ENCODE measurements at regions not wholly inside any gene's neighbourhood (a gene's known extent, or its start where the extent isn't known, plus 50 kb on each side); places are given as distances from the start of the nearest gene placed in this dataset.

DNA sequence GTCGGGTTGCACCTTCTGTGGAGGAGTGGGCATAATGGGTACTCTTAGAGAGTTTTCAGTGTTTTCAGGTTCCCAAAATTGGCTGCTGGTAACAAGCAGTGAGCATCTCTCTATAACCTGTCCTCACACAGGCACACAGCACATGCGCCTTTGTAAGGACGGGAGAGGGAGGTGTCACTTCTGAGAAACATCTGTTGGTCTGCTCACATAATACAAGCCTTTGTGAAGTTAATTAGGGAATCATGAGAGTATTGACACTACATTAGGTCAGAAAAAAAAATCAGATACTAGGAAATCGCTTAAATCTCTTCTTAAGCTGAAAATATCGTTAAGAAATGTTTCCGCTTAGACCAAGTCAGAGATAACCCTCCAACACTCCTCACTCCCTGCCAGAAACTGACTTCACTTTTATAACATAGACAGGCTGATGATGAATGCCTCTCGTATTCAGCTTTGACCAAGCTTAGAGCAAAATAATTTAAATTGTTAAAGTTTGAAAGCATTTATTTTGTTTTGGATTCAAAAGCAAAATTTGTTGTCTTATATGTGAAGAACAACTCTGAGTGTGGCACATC, 769.7 kb downstream of the TNS3 start:
- DNase-seq (ENCODE audit: low read depth in 2 of 2) = peak; percentile 12 to 13

DNA sequence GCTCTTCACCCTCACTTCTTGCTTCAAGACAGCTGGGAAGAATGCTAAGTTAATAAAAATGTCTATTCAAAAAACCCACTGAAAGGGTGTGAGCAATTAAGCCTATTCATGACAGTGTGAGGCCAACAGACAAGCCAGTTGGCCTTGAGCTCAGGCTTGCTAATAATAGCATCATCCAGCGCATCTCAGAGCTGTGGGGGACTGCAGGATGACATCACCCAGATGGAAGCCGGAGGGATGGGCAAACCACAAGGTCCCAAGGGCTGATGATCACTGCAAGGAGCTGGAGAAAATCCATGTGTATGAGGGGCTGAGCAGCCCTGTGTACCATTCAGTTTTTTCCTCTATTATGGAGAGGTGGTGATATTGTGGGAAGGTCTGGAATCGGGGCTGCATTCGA, 770.4 kb downstream of the TNS3 start:
- DNase-seq (ENCODE audit: low read depth in 2 of 2) = peak; percentile 98

DNA sequence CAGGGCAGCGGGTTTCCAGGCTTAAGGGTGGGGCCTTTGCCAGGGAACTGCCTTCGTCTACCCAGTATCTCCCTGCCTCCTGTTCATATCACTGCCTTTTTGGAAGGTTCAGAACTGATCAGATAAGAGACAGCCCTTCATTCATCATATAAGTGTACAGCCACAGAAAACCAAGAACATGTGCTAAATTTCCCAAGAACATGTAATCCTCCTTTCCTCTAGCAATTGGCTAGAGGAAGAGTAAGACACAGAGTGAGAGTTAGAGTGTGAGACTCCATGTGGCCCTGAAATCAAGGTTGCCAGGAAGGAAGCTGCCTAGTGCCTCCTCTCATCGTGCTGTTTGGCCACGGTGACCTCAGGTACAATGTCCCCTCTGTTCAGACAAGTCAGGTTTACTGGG, 770.9 kb downstream of the TNS3 start:
- DNase-seq (ENCODE audit: low read depth in 2 of 2) = peak; percentile 14 to 23

DNA sequence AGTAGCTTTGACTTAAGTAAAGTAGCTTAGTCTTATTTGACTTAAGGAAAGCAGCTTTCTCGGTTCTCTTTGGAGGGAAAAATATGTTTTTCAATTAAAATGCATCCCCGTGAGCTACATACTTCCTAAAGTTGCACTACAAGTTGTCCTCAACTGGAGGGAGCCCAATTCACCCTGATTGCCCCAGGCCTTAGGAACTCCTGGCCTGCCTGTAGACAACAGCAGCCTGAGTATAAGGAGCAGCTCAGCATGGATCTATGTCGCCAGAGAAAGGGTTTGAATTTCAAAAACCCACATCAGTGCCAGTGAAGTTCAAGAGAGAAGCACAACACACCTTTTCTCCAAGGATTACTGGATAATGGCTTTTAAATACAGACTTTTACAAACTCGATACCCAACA, 772.0 kb downstream of the TNS3 start:
- DNase-seq (ENCODE audit: low read depth in 2 of 2) = no peak

DNA sequence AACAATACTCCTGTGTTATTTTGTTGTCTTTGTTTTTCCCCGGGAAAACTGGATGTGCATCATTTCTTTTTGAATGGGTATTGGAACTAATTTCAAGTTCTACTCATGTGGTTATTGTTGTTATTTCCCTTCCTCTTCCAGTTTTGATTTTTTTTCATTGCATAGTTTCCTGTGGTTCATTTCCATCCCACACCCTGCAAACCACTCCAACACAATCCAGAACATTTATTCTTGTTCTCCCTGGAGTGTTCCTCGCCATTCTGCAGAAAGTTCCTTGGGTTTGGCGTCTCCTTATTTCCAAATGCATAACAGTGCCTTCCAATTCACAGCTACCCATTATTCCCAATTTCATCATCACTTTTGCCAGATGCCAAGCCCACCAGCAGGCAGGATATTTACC, 775.1 kb downstream of the TNS3 start:
- DNase-seq (ENCODE audit: low read depth in 2 of 2) = no peak

DNA sequence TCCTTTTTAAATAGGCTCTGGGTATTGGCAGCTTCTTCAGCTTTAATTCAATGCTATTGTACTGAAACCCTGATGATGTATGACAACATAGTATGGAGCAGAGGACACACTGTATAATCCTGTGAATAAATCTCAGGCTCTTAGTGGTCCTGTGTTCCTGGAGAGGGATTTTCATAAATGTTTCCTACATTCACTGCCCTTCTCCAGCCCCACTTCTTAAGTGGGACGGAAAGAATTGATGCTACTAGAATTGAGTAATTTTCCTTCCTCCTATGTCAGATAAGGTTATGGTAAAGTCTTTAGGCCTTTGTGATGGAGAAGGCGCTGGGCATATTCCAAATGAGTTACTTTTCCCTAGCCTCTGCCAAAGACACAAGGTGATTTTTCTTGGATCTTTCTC, 779.4 kb downstream of the TNS3 start:
- no peak for DNase-seq (ENCODE audit: low read depth in 2 of 2)

DNA sequence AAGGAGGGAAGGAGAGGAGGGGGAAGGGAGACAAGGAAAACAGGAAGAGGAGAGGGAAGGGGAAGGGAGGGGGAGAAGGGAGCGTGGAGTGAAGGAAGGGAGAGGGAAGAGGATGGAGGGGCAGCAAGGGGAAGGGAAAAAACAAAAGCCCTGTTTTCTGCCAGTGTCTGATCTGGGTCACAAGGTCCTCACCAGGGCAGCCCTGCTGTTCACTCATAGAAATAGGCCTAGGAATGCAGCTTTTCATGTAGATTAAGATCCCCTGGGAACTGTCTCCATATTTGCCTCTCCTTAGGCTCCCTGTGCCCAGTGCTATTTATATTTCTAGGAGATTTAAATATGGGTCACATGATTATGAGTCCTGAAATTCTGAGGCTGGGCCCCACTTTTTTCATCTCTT, 790.7 kb downstream of the TNS3 start:
- peak in 1 of 2 experiments; percentile 16 for DNase-seq (ENCODE audit: low read depth in 2 of 2)

DNA sequence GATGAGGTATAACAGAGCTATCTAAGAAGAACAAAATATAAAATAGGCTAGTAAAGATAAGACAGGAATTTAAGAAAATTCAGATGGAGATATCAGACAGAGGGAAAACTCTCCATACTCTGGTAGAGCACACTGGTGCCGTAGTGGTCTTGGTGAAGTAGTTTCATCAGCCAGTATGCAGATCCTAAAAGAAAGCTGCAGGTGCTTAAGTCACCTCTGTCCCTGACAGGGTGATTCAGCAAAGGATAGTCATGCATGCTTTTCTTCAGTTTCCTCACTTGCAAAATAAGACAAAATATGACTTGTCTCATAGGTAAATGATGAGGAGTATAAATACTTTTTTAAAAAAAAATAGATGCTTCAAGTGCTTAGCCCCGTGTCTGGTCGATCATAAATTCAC, 794.9 kb downstream of the TNS3 start:
- no peak for DNase-seq (ENCODE audit: low read depth in 2 of 2)

DNA sequence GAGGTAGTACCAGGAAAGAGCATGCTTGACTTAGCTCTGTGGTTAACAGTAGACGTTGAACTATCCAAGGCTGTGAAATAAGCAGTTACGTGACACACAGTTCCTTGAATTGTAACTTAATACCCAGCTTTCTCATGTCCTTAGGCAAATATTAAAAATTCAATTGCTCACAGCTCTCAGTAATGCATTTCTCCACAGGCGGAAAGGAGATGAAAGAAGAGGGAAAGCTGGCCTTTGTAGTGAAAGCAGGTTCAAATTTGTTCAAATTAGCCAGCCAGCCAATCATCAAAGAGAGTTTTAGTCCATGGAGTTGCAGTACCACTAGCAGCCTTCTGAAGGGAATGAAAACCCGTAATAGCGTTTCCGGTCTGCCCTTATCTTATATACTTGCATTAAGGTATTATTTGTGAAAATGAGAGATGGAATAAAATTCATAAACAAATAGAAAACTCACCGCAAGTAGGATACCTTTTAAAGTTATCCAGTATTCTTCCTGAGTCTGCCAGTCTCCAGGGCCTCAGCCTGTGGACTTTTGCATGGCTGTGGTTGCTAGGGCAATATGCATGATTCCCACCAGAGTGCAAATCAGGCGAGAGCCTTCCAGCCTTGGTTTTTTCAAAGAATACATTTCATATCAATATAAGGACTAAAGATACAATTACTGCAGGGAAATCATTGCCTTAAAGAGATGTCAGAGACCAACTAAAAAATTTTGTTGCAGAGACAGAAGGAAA, 795.5 kb downstream of the TNS3 start:
- DNase-seq (ENCODE audit: low read depth in 2 of 2) = peak; percentile 42 to 45

DNA sequence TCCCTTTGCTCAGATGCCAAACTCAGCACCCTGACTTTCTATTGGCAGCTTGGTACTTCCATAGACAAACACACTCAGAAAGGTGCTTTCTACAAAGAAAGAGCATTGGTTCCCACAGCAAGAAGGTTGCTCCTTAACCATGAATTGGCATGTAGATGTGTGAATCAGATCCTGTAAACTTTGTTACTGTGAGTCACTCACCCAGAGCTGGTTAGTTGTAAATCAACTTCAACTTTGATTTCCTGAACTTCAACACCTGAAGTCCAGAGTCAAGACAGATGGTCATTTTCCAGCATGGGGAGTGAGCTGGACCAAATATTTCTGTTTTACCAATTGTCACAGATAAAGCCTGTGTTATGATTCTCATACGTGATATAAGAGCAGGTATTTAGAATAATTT, 797.2 kb downstream of the TNS3 start:
- DNase-seq (ENCODE audit: low read depth in 2 of 2) = peak; percentile 49 to 51

DNA sequence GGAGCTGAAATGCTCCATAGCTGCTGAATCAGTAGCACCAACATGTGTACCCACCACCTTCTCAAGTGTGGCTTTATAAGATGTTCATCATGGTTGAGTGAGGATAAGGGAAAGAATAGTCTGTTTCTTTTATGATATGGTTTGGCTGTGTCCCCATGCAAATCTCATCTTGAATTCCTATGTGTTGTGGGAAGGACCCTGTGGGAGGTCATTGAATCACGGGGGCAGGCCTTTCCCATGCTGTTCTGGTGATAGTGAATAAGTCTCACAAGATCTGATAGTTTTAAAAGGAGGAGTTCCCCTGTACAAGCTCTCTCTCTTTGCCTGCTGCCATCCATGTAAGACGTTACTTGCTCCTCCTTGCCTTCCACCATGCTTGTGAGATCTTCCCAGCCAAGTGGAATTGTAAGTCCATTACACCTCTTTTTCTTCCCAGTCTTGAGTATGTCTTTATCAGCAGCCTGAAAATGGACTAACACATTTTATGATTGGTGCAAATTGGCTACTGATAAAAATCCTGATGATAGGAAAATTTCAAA, 799.9 kb downstream of the TNS3 start:
- no peak for DNase-seq (ENCODE audit: low read depth in 2 of 2)

DNA sequence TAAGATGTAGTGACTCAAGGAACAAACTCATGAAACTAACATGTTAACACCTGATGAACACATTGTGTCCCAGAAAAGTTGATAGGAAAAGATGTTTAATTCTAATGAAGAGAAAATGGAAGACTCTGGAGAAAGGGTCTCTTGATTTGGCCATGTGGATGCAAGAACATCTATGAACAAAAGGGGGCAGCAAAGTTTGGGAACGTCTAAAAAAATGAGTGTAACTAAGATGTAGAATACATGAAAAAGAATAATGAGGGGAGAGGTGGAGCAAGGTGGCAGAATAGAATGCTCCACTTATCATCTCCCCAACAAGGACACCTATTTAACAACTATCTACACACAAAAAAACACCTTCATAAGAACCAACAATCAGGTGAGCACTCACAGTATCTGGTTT, 805.1 kb downstream of the TNS3 start:
- no peak for DNase-seq (ENCODE audit: low read depth in 2 of 2)

DNA sequence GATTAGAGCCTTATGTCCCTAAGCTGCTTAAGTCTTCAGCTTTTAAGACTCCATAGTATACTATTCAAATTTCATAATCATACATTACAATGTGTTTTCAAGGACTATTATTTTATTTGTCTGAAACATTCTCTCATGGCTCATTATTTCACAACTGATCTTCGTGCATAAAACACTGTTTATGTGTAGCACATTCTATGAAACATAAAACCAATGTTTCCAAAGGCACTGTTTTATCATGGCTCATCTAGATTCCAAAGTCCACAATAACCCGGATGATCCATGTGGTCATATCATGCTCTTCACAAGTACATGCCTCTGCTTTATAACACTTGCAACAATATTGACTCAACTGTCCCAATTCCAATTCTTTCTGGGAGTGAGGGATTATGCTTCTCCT, 806.1 kb downstream of the TNS3 start:
- DNase-seq (ENCODE audit: low read depth in 2 of 2) = no peak

DNA sequence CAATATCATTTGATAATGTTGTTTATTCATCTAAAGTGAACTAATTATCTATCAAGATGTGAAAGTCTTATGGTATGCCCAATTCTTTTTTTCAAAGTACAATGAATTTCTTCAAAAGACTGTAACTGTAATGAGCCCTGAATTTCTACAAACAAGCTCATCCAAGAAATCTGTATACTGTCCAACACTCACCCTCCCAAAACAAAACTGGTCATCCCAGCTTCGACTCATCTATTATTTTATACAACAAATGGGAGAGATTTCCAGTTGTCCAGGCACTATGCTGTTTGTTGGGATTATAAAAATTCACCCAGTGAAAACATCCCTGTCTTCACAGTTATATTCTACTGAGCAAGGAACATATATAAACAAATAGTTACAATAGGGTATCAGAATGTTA, 806.9 kb downstream of the TNS3 start:
- DNase-seq (ENCODE audit: low read depth in 2 of 2) = no peak

DNA sequence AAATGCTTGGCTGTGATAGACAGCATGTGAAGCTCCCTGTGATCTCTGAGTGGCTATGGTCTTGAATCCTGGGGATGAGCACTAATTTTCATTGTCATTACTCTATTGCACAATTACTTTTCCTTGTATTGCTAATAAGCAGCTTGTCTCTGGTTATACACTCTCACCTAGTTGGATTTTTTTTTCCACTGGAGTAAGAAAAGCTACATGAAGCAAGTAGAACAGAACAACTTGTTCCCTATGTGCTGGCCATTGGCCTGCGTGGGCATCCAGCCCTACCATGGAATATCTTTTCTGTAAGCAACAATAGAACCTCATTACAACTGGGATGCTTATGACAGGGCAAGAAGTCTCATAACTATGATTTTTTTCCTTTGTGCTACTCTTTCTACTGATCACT, 807.4 kb downstream of the TNS3 start:
- no peak for DNase-seq (ENCODE audit: low read depth in 2 of 2)

DNA sequence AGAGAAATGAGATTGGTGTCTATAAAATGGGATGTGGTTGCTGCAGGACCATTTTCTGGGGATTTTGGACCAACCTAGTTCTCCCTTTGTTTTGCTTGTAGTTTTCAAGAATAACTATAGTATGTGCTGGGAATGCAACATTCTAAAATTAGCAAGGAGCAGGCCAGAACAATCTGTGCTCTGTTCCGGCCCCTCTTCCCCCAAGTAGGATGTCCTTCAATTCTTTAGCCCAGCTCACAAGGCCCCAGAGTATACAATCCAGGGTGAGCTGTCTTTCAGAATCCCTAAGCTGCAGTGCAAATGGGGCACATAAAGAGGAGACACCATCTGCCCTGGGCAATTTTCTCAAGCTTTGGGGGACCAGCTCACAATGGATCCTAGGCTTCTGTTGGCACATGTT, 809.1 kb downstream of the TNS3 start:
- no peak for DNase-seq (ENCODE audit: low read depth in 2 of 2)

DNA sequence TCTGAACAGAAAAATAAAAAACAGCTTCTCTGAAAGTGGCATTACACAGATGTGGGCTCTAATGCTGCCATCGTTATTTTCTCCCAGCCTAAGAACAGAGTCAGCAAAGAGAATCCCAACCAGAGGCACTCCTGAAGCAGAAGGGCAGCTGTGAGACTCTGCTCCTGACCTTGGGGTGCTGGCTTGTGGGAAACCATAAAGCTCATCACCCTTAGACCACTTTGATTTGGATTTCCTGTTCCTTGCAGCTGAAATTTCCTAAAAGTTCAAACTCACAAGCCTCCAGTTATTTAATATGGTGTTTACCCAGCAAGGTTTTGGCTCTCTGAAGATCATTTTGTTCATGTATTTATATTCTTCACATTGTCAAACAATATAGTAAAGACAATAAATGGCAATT, 814.8 kb downstream of the TNS3 start:
- DNase-seq (ENCODE audit: low read depth in 2 of 2) = no peak

DNA sequence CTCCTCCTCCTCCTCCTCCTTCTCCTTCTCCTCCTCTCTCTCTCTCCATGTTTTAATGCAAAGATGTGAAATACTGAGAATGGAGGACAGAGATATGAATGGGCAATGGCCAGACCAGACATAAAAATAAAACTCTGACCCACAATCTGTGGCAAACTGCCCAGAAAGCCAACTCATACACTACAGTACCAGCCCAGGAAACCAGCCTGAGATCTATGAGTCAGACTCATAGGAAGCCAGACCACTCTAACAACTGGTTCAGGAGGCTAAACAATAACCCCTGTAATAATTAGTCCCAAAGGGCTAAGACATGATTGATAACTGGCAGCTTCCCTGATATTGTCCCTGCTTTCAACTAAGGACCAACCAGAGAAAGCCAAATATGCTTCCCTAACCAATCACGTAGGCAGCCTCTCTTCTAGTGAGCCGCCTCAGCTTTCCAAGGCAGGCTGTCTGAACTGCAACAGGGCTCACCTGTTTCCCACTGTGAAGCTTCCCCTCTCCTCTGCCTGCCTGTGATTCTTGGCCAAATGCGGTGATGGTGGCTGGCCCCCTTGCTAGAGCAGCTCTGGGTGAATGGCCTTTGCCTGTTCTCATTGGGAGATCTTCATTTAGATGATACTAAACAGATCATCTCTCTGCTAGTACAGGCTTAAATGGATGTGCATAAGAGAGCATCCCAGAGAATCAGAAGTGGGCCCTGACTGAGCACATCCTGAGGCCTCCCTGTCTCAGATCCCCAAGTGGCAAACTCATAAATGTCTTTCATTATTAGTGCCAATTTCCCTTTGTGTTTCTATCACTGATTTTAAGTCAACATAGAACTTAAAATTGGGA, 817.6 kb downstream of the TNS3 start:
- DNase-seq (ENCODE audit: low read depth in 2 of 2) = peak; percentile 93 to 94

DNA sequence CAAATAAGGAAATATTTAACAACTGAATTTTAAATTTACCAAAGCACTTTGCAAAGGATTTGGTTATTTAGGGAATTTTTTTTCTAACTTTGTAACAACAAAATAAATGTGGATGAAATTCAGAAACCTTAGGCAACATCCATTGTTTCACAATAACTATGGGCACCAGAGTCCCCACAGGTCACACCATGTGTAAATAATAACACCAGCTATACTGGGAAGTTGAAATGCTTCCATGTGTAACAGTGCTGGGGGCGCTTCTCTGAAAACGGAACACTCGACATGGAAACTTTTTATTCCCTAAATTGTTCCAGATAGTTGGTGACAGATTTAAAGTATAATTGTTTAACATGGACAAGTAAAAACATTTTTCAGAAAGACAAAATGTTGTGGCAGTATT, 818.6 kb downstream of the TNS3 start:
- DNase-seq (ENCODE audit: low read depth in 2 of 2) = no peak

DNA sequence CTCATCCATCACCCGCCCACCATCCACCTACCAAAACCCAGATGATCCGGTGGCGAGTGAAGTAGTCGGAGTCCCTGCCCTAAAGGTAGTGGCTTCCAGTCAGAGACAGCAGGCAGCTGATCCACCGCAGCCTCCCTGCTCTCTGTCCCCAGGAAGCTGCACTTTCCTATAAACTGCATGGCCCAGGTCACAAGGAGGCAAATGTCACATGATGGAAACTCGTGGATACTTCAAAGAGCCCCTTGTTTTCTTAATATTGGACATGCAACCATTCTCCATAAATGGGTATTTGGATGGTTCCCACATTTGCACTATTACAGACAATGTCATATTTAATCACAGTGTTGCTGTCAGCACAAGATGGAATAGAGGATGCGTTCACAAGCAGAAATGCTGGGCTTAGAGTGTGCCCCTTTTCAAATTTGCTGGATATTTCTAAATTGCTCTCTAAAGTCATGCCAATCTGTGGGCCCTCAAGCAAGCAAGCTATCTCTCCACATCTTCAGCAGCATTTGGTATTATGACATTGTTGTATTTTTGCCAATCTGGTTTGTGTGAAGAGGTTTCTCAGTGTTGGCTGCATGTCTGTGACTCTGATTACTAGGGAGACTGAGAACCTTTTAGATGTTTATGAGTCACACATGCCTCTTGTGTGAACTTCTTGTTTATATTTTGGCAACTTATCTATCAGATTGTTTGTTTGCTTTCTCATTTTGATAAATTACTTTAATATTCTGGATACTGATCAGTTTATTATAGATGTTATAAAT, 822.0 kb downstream of the TNS3 start:
- DNase-seq (ENCODE audit: low read depth in 2 of 2) = no peak

DNA sequence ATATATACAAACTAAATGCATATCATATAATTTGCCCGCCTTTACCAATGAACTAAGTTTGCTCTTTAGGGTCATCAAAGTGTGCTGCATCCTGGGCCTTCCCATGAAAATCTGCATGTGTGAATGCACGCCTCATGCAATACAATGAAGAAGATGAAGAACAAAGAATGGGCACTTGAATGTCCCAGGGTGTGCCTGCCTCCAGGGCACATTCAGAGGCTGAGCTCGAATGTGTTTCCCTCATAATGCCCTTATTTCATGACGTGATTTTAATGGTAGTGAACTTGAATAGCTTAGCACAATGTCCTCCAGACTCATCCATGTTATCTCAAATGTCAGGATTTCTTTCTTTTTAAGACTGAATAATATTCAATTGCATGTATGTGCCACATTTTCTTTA, 824.9 kb downstream of the TNS3 start:
- no peak for DNase-seq (ENCODE audit: low read depth in 2 of 2)

DNA sequence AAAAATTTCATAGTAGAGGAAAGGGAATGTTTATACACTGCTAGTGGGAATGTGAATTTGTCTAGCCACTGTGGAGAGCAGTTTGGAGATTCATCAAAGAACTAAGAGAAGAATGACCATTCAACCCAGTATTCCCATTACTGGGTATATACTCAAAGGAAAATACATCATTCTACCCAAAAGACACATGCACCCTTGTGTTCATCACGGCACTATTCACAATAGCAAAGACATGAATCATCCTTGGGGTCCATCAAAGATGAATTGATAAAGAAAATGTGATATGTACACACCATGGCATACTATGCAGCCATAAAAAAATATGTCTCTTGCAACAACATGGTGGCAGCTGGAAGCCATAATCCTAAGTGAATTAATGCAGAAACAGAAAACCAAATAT, 825.7 kb downstream of the TNS3 start:
- DNase-seq (ENCODE audit: low read depth in 2 of 2) = no peak
